ENCODE measurements at regions not wholly inside any gene's neighbourhood (a gene's known extent, or its start where the extent isn't known, plus 50 kb on each side); places are given as distances from the start of the nearest gene placed in this dataset.
"Not testable (repeated sequence)": the region's sequence is repeated elsewhere in the genome, so short reads cannot be mapped to it uniquely, and the experiment has no call there.

- H3K4me3 Mint-ChIP-seq: no peak overlapping the region
- H3K27ac Mint-ChIP-seq: no peak overlapping the region
- no peak for TF ChIP-seq CTCF (IDR thresholded peaks at IDR 0.05; ENCODE audit: unreplicated experiment)
- H3K9me3 Mint-ChIP-seq: peaks cover 27% of the 10 kb centered on the region
- no peak for DNase-seq (ENCODE audit: low spot score in 2 of 2, unreplicated experiment in 2 of 2)
- no peaks in the 10 kb centered on the region for H3K27me3 Mint-ChIP-seq (ENCODE audit: low read depth)
- H3K4me1 Mint-ChIP-seq: no peaks in the 10 kb centered on the region
- H3K36me3 Mint-ChIP-seq: peaks cover 2% of the 10 kb centered on the region
These were observed 688.8 kb downstream of the MTRR start for GRCh38 chr5:8557728-8558127.

GRCh38 chr5:8560776-8561175 lies 691.8 kb downstream of the MTRR start:
- DNase-seq (ENCODE audit: low spot score in 2 of 2, unreplicated experiment in 2 of 2): no peak
- Mint-ChIP-seq H3K27me3 (ENCODE audit: low read depth) (no peaks in the 10 kb centered on the region), H3K36me3 (no peaks in the 10 kb centered on the region), H3K4me3 (no peak overlapping the region), H3K27ac (no peak overlapping the region), H3K9me3 (peaks cover 7% of the 10 kb centered on the region), H3K4me1 (no peaks in the 10 kb centered on the region)
- no peak for TF ChIP-seq CTCF (IDR thresholded peaks at IDR 0.05; ENCODE audit: unreplicated experiment)

GRCh38 chr5:8561224-8561840 lies 692.4 kb downstream of the MTRR start:
- DNase-seq (ENCODE audit: low spot score in 2 of 2, unreplicated experiment in 2 of 2): no peak
- no peak overlapping the region for H3K27ac Mint-ChIP-seq
- peaks cover 1% of the 10 kb centered on the region for H3K9me3 Mint-ChIP-seq
- no peaks in the 10 kb centered on the region for H3K4me1 Mint-ChIP-seq
- no peak overlapping the region for H3K4me3 Mint-ChIP-seq
- H3K36me3 Mint-ChIP-seq: no peaks in the 10 kb centered on the region
- H3K27me3 Mint-ChIP-seq (ENCODE audit: low read depth): no peaks in the 10 kb centered on the region
- TF ChIP-seq CTCF (IDR thresholded peaks at IDR 0.05; ENCODE audit: unreplicated experiment): no peak

- no peak for TF ChIP-seq CTCF (IDR thresholded peaks at IDR 0.05; ENCODE audit: unreplicated experiment)
- no peaks in the 10 kb centered on the region for H3K4me1 Mint-ChIP-seq
- no peak overlapping the region for H3K4me3 Mint-ChIP-seq
- H3K9me3 Mint-ChIP-seq: no peaks in the 10 kb centered on the region
- no peaks in the 10 kb centered on the region for H3K27me3 Mint-ChIP-seq (ENCODE audit: low read depth)
- H3K36me3 Mint-ChIP-seq: no peaks in the 10 kb centered on the region
- DNase-seq (ENCODE audit: low spot score in 2 of 2, unreplicated experiment in 2 of 2): no peak
- no peak overlapping the region for H3K27ac Mint-ChIP-seq
These were observed 692.9 kb downstream of the MTRR start for GRCh38 chr5:8561854-8562253.

- H3K4me1 Mint-ChIP-seq; H3K9me3 Mint-ChIP-seq; H3K27me3 Mint-ChIP-seq (ENCODE audit: low read depth); H3K4me3 Mint-ChIP-seq; H3K36me3 Mint-ChIP-seq; DNase-seq (ENCODE audit: low spot score in 2 of 2, unreplicated experiment in 2 of 2); H3K27ac Mint-ChIP-seq: not testable (repeated sequence)
These were observed 694.6 kb downstream of the MTRR start for GRCh38 chr5:8563540-8563939.

- peaks cover 3% of the 10 kb centered on the region for H3K27me3 Mint-ChIP-seq (ENCODE audit: low read depth)
These were observed 699.9 kb downstream of the MTRR start for GRCh38 chr5:8568858-8569257.

More at GRCh38 chr5:8568858-8569257, 699.9 kb downstream of the MTRR start:
- no peak for TF ChIP-seq CTCF (IDR thresholded peaks at IDR 0.05; ENCODE audit: unreplicated experiment)
- no peak for DNase-seq (ENCODE audit: low spot score in 2 of 2, unreplicated experiment in 2 of 2)
- no peaks in the 10 kb centered on the region for H3K9me3 Mint-ChIP-seq
- no peak overlapping the region for H3K4me3 Mint-ChIP-seq
- H3K27ac Mint-ChIP-seq: no peak overlapping the region
- H3K36me3 Mint-ChIP-seq: no peaks in the 10 kb centered on the region
- H3K4me1 Mint-ChIP-seq: no peaks in the 10 kb centered on the region
